GM18873 (cell line): ENCODE measurements at regions not wholly inside any gene's neighbourhood (a gene's known extent, or its start where the extent isn't known, plus 50 kb on each side); places are given as distances from the start of the nearest gene placed in this dataset.

Experiments
- ATAC-seq: cut with Tn5 transposase; IDR thresholded peaks from one replicate; pipeline ENCODE4 v1.9.1; 2021; ENCODE audit warnings: mild to moderate bottlenecking, moderate library complexity, moderate number of reproducible peaks; ENCODE audit not compliant: unreplicated experiment, low FRiP score

- ATAC-seq, result no peak
Observed at GRCh38 chr6:26149240-26149639, 62.0 kb downstream of the HFE start.

- no peak for ATAC-seq
Observed at GRCh38 chr6:26152226-26153101, 65.2 kb downstream of the HFE start.

GRCh38 chr6:26155061-26155930 is 68.1 kb downstream of the HFE start:
- no peak for ATAC-seq

- ATAC-seq, result no peak
Observed at GRCh38 chr6:26156105-26156849, 69.0 kb downstream of the HFE start.

GRCh38 chr6:26156850-26157250 is 69.6 kb downstream of the HFE start:
- ATAC-seq, result no peak

GRCh38 chr6:26157251-26158075 is 70.2 kb downstream of the HFE start:
- peak; percentile 60 for ATAC-seq

GRCh38 chr6:26158076-26158580 is 70.9 kb downstream of the HFE start:
- peak; percentile 4 for ATAC-seq

GRCh38 chr6:26158581-26159356 is 71.5 kb downstream of the HFE start:
- peak; percentile 6 for ATAC-seq

GRCh38 chr6:26159357-26160273 is 72.4 kb downstream of the HFE start:
- no peak for ATAC-seq

- ATAC-seq, result no peak
Observed at GRCh38 chr6:26161322-26161721, 74.1 kb downstream of the HFE start.

GRCh38 chr6:26162399-26162798 is 75.2 kb downstream of the HFE start:
- ATAC-seq, result no peak

- no peak for ATAC-seq
Observed at GRCh38 chr6:26163427-26164119, 76.3 kb downstream of the HFE start.

- ATAC-seq, result no peak
Observed at GRCh38 chr6:26164120-26164505, 76.9 kb downstream of the HFE start.

- ATAC-seq, result no peak
Observed at GRCh38 chr6:26165261-26165790, 78.1 kb downstream of the HFE start.

- ATAC-seq, result no peak
Observed at GRCh38 chr6:26170181-26170580, 83.0 kb downstream of the HFE start.

GRCh38 chr6:26170951-26171841 is 84.0 kb downstream of the HFE start:
- ATAC-seq, result peak; percentile 1
